H1 (cell line): ENCODE measurements at regions not wholly inside any gene's neighbourhood (a gene's known extent, or its start where the extent isn't known, plus 50 kb on each side); places are given as distances from the start of the nearest gene placed in this dataset.

ENCODE experiments used
- BCL11A ChIP-seq, 2 experiments: IDR thresholded peaks; one replicate each; pipeline ENCODE4 v1.6.1; 2011; ENCODE audit warnings: low read depth in 2 of 2, low read length in 2 of 2, mild to moderate bottlenecking in 2 of 2
- HDAC6 ChIP-seq: IDR thresholded peaks from one replicate; pipeline ENCODE4 v1.7.1; 2012; ENCODE audit warnings: low read depth, mild to moderate bottlenecking, inconsistent platforms, low read length, moderate library complexity
- MAFK ChIP-seq: IDR thresholded peaks from 2 replicates; pipeline ENCODE4 v1.6.1; 2012; ENCODE audit warnings: low read depth, mild to moderate bottlenecking, improper control_type of control experiment, low read length
- POLR2AphosphoS5 ChIP-seq: IDR thresholded peaks from 2 replicates; pipeline ENCODE4 v1.6.1; 2011; ENCODE audit warnings: low read depth, low read length
- TCF12 ChIP-seq: IDR thresholded peaks from 2 replicates; pipeline ENCODE4 v1.6.1; 2011; ENCODE audit warnings: low read depth, mild to moderate bottlenecking, low read length
- TF ChIP-seq, protein P1 (sequence below): IDR thresholded peaks from 2 replicates; pipeline ENCODE4 v1.6.1; 2012; ENCODE audit warnings: inconsistent platforms

DNA sequence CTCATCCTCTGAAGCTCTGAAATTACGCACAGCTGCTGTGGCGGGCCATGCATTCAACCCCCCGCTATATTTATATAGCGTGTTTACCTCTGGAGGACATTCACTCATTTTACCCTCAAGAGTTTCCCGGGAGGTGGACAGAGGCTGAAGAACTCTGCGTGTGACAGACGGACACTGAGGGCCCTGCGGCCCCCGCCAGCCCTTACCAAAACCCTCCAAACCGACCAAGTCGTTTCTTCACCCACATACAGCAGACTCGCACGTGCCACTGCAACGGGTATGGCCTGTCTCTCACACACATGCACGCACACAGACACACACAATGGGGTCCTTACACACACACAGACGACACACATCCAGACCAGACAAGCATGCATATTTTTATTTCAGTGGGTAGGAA, 216.4 kb upstream of the FOXF1 start (continued):
- TF ChIP-seq BCL11A (IDR thresholded peaks at IDR 0.05; ENCODE audit: low read depth in 2 of 2, low read length in 2 of 2) (no peak), HDAC6 (no peak), TCF12 (no peak), MAFK (no peak), POLR2AphosphoS5 (no peak)
- TF ChIP-seq, protein P1, sequence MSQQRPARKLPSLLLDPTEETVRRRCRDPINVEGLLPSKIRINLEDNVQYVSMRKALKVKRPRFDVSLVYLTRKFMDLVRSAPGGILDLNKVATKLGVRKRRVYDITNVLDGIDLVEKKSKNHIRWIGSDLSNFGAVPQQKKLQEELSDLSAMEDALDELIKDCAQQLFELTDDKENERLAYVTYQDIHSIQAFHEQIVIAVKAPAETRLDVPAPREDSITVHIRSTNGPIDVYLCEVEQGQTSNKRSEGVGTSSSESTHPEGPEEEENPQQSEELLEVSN, result no peak
- TF ChIP-seq, all 59 proteins: peak for 0
